ENCODE measurements at regions not wholly inside any gene's neighbourhood (a gene's known extent, or its start where the extent isn't known, plus 50 kb on each side); places are given as distances from the start of the nearest gene placed in this dataset.

DNA sequence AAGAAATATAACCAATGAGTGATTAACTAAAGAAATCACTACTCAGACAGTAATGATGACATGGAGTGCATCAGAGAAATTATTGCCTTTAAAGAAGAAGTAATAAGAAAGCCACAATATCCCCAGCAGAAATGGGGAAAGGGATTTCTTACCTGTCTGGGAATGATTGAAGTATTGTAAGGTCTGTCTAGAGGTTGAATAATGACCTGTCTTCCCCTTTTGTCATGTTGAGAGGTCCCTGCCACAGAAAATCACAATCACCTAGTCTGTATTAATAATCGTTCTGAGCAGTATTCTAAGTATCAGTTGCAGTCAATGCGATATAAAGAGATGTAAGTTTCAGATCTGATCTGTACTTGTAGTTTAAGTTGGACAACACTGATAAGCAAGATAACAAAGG is 349.1 kb upstream of the TPK1 start:
- no peak for DNase-seq (ENCODE audit: low read depth)
- TF ChIP-seq, protein P1, sequence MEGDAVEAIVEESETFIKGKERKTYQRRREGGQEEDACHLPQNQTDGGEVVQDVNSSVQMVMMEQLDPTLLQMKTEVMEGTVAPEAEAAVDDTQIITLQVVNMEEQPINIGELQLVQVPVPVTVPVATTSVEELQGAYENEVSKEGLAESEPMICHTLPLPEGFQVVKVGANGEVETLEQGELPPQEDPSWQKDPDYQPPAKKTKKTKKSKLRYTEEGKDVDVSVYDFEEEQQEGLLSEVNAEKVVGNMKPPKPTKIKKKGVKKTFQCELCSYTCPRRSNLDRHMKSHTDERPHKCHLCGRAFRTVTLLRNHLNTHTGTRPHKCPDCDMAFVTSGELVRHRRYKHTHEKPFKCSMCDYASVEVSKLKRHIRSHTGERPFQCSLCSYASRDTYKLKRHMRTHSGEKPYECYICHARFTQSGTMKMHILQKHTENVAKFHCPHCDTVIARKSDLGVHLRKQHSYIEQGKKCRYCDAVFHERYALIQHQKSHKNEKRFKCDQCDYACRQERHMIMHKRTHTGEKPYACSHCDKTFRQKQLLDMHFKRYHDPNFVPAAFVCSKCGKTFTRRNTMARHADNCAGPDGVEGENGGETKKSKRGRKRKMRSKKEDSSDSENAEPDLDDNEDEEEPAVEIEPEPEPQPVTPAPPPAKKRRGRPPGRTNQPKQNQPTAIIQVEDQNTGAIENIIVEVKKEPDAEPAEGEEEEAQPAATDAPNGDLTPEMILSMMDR (conservative IDR thresholded peaks at IDR 0.05; ENCODE audit: low read depth, low read length) = no peak
- H3K4me3 ChIP-seq (ENCODE audit: low read depth, low read length) = no peak overlapping the region

DNA sequence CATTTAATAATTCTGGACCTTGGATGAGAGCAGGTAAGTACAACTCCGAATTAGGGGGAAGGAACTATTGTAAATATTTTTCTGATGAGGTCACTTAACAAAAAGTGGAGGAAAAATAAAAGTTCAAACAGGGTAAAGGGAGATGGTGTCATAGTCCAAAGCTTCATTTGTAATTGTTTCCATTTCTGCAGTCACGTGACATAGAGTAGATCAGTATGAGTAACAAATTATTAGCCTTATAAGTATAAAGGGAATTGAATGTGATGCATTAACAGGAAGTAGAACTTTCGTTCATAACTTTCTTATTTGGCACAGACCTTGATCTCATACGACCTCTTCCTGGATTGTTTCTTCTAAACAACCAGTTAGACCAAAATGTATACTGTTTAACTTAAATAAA is 347.2 kb upstream of the TPK1 start:
- no peak overlapping the region for H3K4me3 ChIP-seq (ENCODE audit: low read depth, low read length)
- DNase-seq (ENCODE audit: low read depth) = no peak
- TF ChIP-seq, protein P1 (conservative IDR thresholded peaks at IDR 0.05; ENCODE audit: low read depth, low read length) = no peak

DNA sequence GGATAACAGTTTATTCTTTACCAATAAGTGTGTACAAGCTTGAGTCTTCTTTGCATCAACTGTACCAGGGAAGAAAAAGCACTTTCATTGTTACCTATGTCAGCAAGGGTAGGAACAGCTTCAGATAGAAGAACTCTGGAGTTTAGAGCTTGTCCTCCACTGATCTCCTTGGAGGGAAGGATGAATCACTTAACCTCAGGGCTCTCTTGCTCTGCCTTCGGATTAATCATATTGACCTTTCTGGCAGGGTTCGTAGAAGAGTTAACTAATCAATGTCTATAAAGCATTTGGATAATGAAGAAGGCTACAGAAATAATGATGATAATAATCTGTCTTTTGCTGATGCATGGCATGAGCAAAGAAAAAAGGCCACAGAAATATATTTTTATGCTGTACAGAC is 339.5 kb upstream of the TPK1 start:
- no peak for DNase-seq (ENCODE audit: low read depth)
- TF ChIP-seq, protein P1 (conservative IDR thresholded peaks at IDR 0.05; ENCODE audit: low read depth, low read length) = no peak
- H3K4me3 ChIP-seq (ENCODE audit: low read depth, low read length) = no peak overlapping the region

DNA sequence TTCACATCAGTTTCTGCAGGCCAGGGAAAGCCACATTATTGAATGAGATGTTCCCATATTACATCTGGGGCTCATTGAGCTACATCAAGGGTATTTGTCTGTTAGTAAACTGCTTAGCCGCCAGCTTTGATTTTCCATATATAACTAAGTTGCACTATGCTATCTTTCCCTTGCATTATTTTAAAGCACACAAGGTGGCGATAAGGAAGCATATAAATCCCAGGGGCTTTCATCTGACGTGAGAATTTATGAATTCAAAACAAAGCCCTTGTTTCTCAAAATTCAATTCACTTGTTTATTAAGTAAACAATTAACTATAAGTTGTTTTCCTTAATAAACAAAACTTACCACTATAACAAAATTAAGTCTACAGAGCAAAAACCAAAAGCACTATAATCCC is 334.1 kb upstream of the TPK1 start:
- DNase-seq (ENCODE audit: low read depth) = no peak
- TF ChIP-seq, protein P1 (conservative IDR thresholded peaks at IDR 0.05; ENCODE audit: low read depth, low read length) = no peak
- H3K4me3 ChIP-seq (ENCODE audit: low read depth, low read length) = no peak overlapping the region

DNA sequence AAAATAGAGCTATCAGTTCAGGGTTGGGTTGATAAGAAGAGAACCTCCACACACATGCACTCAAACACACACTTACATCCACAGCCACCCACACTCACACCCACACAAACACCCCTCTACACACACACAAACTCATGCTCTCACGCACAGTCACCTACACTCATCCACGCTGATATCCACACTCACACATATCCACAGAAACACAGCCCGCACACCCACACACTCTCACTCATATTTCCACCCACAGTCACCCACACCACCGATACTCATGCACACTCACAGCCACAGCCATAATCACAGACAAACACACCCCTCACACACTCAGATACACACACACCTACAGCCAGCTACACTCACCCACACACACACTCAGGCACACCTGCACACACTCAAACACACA is 333.0 kb upstream of the TPK1 start:
- TF ChIP-seq, protein P1 (conservative IDR thresholded peaks at IDR 0.05; ENCODE audit: low read depth, low read length) = no peak
- no peak for DNase-seq (ENCODE audit: low read depth)
- no peak overlapping the region for H3K4me3 ChIP-seq (ENCODE audit: low read depth, low read length)

DNA sequence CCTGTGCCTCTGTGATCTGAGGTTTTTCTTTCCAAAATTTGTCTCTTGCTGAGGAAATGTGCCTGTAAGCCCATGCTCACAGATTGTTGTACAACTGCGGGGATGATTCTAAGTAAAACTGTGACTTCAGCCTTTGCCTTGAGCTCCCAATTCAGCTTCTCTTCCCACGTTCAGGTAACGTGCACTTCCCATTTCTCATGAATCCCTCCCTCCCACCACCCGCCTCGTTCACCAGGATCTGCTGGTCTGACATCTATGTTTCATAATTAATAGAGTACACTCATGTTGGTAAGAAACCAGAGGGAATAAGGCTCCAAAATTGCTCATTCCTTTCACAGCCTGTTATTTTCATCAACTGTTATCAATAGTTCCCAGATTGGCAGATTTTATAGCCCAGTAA is 332.6 kb upstream of the TPK1 start:
- H3K4me3 ChIP-seq (ENCODE audit: low read depth, low read length) = no peak overlapping the region
- DNase-seq (ENCODE audit: low read depth) = no peak
- TF ChIP-seq, protein P1 (conservative IDR thresholded peaks at IDR 0.05; ENCODE audit: low read depth, low read length) = no peak

DNA sequence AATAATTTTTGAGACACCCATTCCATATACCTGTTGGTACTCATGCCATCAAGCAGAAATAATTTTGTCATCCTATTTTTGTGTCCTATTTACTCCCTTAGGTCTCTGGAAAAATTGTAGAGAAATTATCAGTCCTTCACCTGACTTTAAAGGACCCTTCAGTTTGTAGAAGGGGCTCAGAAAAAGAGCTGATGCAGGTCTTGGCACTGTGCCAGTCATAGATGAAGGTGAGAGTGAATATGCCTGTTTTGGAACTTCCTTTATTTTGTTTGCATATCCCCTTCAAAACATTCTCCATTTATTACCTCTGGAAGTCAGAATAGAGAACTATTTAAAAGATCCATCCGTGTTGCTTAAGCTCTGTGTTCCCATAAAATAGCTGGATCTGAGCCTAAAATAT is 321.0 kb upstream of the TPK1 start:
- TF ChIP-seq, protein P1 (conservative IDR thresholded peaks at IDR 0.05; ENCODE audit: low read depth, low read length) = no peak
- H3K4me3 ChIP-seq (ENCODE audit: low read depth, low read length) = no peak overlapping the region
- no peak for DNase-seq (ENCODE audit: low read depth)

Measured in epithelial cell of proximal tubule (primary cell).